NCI-H345 treated with DMSO at 0.1 percent for 48 hours (cell line): ENCODE measurements at regions not wholly inside any gene's neighbourhood (a gene's known extent, or its start where the extent isn't known, plus 50 kb on each side); places are given as distances from the start of the nearest gene placed in this dataset.
"Not testable (repeated sequence)": the region's sequence is repeated elsewhere in the genome, so short reads cannot be mapped to it uniquely, and the experiment has no call there.

Experiments used
- DNase-seq: peaks from one replicate; lab custom pipeline; 2025; ENCODE audit not compliant: unreplicated experiment; lab: John Stamatoyannopoulos, UW

- DNase-seq: no peak
These were observed 166.1 kb upstream of the NRG3 start for GRCh38 chr10:81708929-81709328.

- no peak for DNase-seq
These were observed 152.6 kb upstream of the NRG3 start for GRCh38 chr10:81722399-81722798.

GRCh38 chr10:81724431-81724830 lies 150.6 kb upstream of the NRG3 start:
- no peak for DNase-seq

- DNase-seq: no peak
These were observed 149.1 kb upstream of the NRG3 start for GRCh38 chr10:81725851-81726250.

GRCh38 chr10:81728692-81729091 lies 146.3 kb upstream of the NRG3 start:
- no peak for DNase-seq

- DNase-seq: no peak
These were observed 144.1 kb upstream of the NRG3 start for GRCh38 chr10:81730891-81731290.

GRCh38 chr10:81733542-81733941 lies 141.5 kb upstream of the NRG3 start:
- no peak for DNase-seq

- DNase-seq: not testable (repeated sequence)
These were observed 139.8 kb upstream of the NRG3 start for GRCh38 chr10:81735167-81735566.

- no peak for DNase-seq
These were observed 115.9 kb upstream of the NRG3 start for GRCh38 chr10:81759111-81759510.

GRCh38 chr10:81784111-81784597 lies 90.8 kb upstream of the NRG3 start:
- no peak for DNase-seq

- DNase-seq: no peak
These were observed 82.3 kb upstream of the NRG3 start for GRCh38 chr10:81792729-81793128.

GRCh38 chr10:81806842-81807241 lies 68.2 kb upstream of the NRG3 start:
- no peak for DNase-seq

GRCh38 chr10:81814842-81815241 lies 60.2 kb upstream of the NRG3 start:
- no peak for DNase-seq

- DNase-seq: no peak
These were observed 57.3 kb upstream of the NRG3 start for GRCh38 chr10:81817596-81818170.

GRCh38 chr10:81820418-81820817 lies 54.6 kb upstream of the NRG3 start:
- no peak for DNase-seq
